ENCODE measurements at regions not wholly inside any gene's neighbourhood (a gene's known extent, or its start where the extent isn't known, plus 50 kb on each side); places are given as distances from the start of the nearest gene placed in this dataset.
"Not testable (repeated sequence)": the region's sequence is repeated elsewhere in the genome, so short reads cannot be mapped to it uniquely, and the experiment has no call there.

DNA sequence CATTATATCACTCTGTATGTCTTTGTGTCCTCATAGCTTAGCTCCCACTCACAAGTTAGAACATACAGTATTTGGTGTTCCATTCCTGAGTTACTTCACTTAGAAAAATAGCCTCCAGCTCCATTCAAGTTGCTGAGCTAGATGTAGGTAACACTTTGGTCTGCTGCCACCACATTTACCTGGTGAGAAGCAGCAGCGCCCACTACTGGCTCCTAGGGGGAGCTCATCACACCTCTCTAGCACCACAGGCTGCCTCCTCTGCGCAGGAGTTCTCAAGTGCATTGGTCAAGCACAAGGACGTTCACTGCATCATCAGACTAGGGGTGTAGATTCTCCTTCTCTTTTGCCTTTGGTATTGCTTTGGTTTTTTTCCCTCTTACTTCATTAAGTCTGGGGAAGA lies 530.9 kb upstream of the AUTS2 start:
- no peak for DNase-seq

DNA sequence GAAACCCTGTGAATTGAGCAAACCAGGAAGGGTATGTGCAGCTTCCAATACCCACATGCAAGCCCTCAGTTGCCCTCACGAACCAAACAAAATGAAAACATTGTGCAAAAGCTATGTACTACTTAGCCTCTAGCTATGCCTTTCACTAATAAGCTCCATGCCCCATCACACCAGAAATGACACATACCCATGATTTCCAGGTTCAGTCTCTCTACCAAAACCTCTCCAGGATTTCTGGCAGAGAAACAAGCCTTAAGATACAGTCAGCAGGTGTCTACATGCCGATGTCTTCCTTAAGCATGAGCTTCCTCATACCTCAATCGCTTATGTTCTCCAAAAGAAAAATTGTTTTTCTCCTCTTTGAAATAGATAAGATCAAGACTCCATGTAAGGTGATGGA lies 527.8 kb upstream of the AUTS2 start:
- no peak for DNase-seq

DNA sequence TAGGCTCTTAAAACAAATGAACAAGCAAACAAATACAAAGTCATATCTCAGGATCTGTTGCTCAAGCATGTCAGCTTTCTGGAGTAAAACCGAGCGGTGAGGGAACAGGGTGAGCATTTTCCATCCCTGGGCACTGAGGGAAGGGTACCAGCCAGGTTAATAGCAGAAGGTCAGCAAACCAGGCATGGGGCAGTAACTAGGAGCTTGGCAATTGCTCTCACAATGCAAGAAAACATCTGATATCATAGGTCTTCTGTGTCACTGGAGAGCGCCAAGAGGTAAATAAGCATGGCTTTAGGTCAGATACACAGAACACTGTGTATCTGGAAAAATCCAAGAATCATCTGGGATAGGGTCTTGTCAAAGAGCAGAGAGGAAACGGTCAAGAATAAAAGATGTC lies 521.7 kb upstream of the AUTS2 start:
- no peak for DNase-seq

DNA sequence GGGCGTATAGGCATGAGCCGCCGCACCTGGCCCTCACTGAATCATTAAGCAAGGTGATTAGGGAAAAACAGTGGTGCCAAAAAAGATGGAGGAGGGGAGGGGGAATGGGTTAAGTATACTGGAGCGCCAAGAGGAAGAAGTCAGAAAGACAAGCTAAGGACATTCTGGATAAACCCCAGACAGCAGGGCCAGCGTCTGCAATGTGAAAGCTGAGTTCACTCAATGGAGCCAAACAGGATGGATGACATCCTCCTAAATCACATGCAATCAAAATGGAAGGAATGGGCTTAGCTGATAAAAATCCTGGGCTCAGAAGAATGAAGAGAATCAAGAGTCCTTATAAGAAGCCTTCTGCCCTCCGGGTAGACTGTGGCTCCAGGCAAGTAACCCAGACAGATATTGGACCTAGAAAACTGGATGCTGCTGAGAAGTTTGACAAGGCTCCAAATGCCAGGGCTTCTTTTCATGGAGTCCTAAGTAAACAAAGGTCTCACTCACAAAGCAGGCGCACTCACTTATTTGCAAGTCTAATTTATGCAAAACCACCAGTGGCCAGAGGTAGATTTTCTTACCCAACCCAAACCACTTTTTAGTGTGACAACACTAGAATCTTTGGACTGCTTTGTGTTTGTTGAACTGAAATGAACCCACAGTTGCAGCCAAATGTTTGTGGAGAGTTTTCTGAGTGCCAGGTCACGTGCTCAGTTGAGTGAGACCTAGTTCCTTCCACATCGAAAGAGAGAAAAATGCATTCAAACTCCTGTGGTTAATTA lies 519.1 kb upstream of the AUTS2 start:
- DNase-seq = no peak

DNA sequence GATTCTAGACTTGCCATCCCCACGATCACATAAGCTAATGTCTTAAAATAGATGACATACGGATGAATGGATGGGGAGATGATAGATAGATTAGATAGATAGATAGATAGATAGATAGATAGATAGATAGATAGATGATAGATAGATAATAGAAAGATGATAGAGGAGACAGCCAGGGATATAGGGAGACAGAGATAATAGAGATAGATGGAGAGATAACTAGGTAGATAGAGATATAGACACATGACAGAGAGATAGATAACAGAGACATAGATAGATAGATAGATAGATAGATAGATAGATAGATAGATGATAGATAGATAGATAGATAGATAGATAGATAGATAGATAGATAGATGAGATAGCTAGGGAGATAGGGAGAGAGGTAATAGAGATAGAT lies 511.0 kb upstream of the AUTS2 start:
- DNase-seq = not testable (repeated sequence)

DNA sequence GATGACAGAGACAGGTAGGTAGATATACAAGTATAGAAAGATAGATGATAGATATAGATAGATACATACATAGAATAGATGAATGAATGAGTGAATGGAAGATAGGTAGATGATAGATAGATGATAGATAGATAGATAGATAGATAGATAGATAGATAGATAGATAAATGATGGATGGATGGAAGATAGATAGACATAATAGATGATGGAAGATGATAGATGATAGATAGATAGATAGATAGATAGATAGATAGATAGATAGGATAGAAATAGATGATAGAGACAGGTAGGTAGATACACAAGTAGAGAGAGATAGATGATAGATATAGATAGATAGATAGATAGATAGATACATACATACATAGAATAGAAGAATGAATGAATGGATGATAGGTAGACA lies 510.1 kb upstream of the AUTS2 start:
- no peak for DNase-seq

DNA sequence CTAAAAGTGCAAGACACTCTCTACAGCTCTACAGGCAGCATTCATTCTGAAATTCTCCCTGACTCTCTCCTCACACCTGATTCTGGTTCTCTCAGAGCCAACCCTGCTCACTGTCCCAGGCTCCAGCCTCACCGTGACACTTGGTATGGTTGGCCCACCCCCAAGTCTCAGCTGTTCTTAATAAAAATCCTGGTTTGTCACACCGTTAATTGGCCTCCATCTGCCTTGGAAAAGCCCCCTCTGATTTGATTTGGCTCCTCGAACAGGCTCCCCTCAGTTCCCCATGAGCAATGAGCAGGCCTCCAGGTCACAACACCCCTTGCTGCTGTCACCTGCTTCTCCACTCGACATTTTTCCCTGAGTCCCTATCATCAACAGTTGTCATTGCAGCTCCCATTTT lies 507.3 kb upstream of the AUTS2 start:
- DNase-seq = no peak

DNA sequence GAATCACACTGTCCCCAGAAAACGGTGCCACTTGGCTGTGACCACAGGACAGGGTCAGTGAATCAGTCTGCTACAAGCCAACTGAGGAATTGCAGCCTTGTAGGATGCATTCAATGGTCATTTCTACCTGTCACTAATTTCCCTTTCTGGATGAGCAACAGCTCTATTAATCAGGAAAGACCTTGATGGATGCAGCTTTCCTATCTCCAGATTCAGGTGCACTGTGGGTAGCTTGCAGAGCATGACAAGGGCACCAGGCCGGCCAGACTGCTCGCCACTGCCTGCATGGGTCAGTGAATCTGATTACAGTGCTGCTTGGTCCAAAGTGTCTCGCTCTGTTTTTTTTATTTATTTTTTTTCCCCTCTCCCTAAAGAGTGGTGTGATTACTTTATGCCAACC lies 506.8 kb upstream of the AUTS2 start:
- DNase-seq = no peak

DNA sequence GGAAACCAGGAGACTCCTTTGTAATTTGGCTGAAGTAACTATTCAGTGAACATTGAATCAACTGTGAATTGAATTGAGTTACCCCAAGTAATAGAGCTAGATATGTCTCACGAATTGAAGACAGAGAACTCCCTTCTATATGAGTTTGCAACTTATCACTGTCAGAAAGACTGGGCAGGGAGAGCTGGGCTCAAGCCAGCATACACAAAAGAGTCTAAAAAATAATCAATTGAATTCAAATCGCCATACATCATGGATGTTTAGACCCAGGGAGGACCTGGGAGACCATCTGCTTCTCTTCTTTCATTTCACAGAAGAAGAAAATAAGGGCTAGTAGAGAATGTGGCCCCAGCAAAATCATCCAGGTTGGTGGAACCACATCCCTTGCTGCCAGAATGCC lies 503.1 kb upstream of the AUTS2 start:
- DNase-seq = no peak

DNA sequence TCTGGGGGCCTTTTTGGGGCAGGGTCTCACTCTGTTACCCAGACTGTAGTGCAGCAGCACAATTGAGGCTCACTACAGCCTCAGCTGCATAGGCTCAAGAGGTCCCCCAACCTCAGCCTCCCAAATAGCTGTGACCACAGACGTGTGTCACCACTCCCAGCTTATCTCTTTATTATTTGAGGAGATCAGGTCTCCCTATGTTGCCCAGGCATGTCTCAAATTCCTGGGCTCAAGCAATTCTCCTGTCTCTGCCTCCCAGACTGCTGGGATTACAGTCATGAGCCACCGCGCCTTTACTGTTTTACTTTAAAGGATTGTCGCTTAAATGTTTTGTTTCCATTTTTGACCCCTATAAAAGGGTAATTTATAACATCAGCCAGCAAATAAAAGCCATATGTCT lies 502.6 kb upstream of the AUTS2 start:
- DNase-seq = no peak

DNA sequence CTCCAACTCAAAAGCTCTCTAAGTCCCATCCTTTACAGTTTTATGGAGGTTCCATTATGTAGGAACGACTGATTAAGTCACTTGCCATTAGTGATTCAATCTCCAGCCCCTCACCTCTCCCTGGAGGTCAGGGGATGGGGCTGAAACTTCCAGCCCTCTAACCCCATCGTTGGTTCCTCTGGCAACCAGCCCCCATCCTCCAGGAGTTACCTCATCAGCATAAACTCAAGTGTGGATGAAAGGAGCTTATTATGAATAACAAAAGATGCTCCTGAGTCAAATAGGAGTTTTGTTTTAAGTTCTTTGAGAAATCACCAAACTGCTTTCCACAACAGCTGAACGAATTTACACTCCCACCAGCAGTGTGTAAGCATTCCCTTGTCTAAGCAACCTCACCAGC lies 494.3 kb upstream of the AUTS2 start:
- no peak for DNase-seq

DNA sequence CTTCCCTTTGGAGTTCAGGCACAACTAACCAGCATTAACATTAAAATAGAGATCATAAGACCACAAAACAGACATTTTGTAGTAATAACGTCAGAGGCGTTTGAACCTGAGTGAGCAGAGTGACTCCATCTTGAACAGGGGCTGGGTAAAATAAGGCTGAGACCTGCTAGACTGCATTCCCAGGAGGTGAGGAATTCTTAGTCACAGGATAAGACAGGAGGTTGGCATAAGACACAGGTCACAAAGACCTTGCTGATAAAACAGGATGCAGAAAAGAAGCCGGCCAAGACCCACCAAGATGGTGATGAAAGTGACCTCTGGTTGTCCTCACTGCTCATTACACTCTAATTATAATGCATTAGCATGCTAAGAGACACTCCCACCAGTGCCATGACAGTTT lies 493.2 kb upstream of the AUTS2 start:
- no peak for DNase-seq

DNA sequence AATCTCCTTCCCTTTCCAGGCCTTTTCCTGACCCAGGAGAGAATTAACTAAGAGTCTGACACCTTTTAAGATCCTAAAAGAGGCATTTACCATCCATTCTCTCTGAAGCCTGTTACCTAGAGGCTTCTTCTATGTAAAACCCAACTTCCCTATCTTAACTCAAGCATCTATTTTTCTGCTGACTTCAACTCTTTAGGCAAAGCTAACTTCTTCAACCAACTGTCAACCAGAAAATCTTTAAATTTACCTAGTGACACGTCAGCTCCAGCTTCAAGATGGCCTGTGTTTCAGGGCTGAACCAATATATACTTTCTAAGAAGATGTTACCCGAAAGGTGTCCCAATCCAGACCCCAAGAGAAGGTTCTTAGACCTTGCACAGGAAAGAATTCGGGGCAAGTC lies 492.3 kb upstream of the AUTS2 start:
- no peak for DNase-seq

DNA sequence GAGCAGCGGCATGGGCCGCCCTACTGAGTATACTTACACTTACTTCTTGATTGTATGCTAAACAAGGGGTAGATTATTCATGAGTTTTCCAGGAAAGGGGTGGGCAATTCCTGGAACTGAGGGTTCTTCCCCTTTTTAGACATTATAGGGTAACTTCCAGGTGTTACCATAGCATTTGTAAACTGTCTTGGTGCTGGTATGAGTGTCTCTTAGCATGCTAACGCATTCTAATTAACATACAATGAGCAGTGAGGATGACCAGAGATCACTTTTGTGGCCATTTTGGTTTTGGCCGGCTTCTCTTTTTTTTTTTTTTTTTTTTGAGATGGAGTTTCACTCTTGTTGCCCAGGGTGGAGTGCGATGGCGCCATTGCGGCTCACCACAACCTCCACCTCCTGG lies 491.8 kb upstream of the AUTS2 start:
- DNase-seq = not testable (repeated sequence)

DNA sequence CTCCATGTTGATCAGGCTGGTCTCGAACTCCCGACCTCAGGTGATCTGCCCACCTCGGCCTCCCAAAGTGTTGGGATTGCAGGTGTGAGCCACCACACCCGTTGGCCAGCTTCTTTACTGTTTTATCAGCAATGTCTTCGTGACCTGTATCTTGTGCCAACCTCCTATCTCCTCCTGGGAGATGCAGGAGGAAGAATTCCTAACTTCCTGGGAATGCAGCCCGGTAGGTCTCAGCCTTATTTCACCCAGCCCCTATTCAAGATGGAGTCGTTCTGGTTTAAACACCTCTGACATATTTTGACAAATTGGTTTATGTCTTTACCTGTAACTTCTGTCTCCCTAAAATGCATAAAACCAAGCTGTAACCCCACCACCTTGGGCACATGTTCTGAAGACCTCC lies 491.3 kb upstream of the AUTS2 start:
- not testable (repeated sequence) for DNase-seq

DNA sequence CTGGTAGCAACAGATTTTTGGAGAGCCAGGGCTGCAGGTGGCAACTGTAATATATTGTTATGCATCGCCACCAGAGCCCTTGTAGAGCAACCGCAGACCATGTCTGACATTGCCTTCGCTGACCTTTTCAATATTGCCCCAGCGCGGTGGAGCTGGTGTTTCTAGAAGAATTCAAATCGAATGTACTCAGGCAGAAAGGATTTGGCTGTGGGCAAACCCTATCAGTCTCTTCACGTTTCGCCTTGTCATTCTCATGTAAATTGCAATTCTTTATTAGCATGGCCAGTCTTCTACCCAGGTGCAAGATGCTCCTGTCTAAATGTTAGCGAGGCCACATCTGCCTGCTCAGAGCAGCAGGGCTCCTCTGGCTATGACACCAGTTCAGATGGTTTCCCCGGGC lies 490.2 kb upstream of the AUTS2 start:
- no peak for DNase-seq

DNA sequence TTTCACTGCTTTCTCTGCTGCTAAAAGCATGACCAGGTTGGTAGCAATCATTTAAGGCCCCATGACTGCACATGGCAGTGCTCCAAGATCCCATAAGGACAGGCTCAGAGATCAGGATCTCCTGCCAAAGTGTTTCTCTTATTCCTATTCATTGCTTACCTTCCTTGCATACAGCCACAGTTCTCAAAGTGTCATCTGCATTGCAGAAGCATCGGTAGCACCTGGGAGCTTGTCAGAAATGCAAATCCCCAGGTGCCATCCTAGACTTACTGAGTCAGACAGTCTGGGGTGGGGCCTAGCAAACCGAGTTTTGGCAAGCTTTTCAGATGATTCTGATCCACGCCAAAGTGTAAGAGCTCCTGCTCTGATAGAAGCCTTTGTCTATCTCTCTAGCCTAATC lies 489.0 kb upstream of the AUTS2 start:
- no peak for DNase-seq

DNA sequence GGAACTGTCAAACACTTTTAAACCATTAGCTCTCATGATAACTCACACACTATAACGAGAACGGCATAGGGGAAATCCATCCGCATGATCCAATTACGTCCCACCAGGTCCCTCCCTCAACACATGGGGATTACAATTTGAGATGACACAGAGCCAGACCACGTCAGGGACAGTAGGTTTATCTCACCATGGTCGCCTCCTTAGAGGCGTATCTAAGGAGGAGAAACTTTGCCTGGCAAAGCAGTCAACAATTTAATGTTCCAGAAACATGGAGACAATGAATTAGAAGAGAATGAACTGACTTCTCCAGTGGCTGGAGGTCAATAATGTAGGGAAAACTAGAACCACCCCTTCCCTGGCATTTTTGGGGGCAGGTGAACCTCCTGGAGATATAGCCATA lies 488.4 kb upstream of the AUTS2 start:
- DNase-seq = no peak

DNA sequence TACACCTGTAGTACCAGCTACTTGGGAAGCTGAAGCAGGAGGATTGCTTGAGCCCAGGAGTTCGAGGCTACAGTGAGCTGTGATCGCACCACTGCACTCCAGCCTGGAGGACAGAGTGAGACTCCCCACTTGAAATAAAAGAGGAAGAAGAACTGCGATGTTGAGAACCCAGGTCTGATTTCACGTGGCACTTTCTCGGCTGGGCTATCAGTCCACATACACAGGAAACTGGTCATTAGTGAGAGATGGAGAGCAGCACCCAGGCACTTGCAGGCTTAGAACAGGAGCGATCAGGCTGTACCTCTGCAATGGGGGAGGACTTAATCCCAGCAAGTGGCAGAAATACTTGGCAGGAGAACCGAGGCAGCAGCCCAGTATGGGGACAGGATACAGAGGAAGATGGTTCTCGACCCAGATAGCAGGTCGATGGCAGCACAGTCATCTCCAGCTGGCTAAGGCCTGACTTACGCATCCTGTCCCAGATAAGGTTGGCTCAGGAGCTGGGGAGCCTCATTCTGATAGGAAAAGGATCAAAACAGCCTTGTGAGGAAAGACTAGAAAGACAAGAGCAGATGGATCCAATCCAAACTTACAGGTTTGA lies 487.7 kb upstream of the AUTS2 start:
- DNase-seq = no peak

DNA sequence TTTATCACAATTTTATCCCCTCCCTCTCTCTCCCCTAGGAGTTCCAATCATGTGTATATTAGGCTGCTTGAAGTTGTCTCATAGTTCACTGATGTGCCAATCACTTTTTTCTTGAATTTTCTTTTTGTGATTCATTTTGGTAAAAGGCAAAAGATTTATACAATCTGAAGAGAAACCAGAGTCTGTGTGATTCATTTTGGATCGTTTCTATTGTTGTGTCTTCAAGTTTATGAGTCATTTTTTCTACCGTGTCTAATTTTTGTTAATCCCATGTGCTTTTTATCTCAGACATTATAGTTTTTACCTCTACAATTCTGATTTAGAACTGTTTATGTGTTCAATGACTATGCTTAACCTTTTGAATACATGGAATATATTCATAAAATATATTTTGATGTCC lies 483.9 kb upstream of the AUTS2 start:
- DNase-seq = no peak

DNA sequence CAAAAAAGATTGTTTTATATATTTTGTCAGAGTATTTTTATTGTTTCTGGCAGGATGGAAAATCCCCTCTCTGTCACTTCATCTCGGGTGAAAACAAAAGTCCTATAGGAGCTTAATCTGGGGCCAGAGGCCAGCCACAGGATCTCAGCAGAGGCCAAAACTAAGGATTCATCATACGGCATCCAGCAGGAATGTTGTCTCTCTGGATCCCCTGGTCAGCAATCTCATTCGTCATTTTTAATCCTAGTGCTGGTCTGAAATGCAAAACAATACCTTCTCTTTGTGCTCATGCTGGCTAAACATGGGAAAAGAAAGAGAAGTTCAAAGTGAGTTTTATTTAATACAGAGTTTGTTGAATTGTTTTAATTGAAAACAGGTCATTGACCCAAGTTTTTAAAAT lies 482.5 kb upstream of the AUTS2 start:
- DNase-seq = no peak

DNA sequence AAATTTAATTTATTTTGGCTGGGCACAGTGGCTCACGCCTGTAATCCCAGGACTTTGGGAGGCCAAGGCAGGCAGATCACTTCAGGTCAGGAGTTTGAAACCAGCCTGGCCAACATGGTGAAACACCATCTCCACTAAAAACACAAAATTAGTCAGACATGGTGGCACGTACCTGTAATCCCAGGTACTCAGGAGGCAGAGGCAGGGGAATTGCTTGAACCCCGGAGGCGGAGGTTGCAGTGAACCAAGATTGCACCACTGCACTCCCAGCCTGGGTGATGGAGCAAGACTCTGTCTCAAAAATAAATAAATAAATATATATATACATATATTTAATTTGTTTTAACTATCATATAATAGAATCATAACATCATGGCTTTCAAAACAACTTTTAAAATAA lies 482.1 kb upstream of the AUTS2 start:
- not testable (repeated sequence) for DNase-seq

DNA sequence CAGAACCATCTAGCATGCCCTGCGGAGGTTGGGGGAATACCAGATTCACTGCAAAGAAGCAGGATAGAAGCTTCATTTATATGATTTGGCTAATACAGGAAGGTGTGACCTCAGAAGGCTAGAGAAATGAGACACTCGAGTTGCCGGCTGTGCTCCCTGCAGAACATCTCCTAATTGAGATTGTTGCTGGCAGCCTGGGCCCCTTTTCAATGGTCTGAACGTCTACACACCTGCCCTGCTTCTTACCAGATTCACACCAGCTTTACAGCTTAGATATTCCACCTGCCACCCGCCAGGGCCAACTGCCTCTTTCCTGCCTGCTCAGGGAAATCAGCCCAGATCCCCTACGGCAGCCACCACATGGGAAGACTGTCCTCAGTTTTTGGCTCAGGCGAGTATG lies 475.3 kb upstream of the AUTS2 start:
- DNase-seq = no peak

DNA sequence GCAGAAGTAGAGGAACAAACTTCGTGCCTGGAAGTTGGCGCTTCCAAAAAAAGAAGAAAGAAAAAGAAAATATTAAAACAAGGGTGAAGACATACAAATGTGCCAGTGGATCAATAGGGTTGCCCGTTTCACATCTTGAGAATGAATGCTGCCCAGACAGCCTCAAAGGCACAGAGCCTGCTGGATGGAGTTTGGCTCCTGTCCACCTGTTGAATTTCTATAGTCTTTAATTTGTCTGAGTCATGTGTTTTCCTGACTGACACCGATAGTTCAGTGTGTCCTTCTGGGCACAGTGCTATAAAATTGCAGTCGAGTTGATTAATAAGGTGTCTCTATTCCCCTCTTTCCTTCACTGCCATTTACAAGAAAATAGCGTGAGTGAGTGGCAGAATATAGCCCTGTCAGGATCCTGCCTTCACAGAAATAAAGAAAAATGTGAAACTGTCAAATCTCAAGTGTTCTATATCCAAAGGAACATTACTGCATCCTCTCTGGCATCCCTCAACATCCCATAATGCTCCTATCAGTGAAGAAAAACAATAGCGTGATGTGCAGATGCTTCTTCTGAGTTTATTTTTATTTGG lies 471.3 kb upstream of the AUTS2 start:
- no peak for DNase-seq

DNA sequence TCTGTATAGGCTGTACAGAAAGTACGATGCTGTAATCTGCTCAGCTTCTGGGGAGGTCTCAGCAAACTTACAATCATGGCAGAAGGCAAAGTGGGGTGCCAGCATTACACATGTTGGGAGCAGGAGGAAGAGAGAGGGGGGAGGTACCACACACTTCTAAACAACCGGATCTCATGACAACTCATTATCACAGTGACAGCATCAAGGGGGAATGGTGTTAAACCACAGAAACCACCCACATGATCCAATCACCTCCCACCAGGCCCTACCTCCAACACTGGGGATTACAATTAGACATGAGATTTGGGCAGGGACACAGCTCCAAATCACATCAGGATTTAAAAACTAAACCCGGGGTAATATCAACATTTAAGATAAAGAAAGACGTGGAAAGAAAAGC lies 468.8 kb upstream of the AUTS2 start:
- DNase-seq = no peak
